NT2/D1 (cell line): ENCODE measurements at regions not wholly inside any gene's neighbourhood (a gene's known extent, or its start where the extent isn't known, plus 50 kb on each side); places are given as distances from the start of the nearest gene placed in this dataset.

Experiments
- YY1 ChIP-seq: IDR thresholded peaks from 2 replicates; pipeline ENCODE4 v1.6.1; 2011; ENCODE audit not compliant: insufficient read length, insufficient read depth
- ZNF274 ChIP-seq: IDR thresholded peaks from 2 replicates; pipeline ENCODE4 v1.6.1; 2011; ENCODE audit warnings: mild to moderate bottlenecking, low read depth, low read length

DNA sequence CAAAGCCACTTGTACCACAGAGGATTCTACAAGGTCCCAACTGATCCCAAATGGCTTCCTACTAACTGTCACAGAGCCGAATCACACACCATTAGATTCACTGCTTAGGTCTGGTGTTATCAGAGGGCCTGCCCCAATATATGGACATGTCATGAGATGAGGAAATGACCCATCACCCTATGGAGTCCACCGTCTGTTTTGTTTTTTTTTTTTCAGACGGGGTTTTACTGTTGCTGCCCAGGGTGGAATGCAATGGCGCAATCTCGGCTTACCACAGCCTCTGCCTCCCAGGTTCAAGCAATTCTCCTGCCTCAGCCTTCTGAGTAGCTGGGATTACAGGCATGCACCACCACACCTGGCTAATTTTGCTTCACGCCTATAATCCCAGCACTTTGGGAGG is 83.8 kb upstream of the ETS2 start:
- TF ChIP-seq ZNF274 (no peak), YY1 (no peak)
